ENCODE measurements at regions not wholly inside any gene's neighbourhood (a gene's known extent, or its start where the extent isn't known, plus 50 kb on each side); places are given as distances from the start of the nearest gene placed in this dataset.

GRCh38 chr11:11733246-11733747 lies 108.5 kb upstream of the USP47 start:
- H3K27ac ChIP-seq, result no peak overlapping the region
- TF ChIP-seq ZFX (IDR thresholded peaks at IDR 0.05; ENCODE audit: borderline replicate concordance), result no peak
- TF ChIP-seq, protein P1, sequence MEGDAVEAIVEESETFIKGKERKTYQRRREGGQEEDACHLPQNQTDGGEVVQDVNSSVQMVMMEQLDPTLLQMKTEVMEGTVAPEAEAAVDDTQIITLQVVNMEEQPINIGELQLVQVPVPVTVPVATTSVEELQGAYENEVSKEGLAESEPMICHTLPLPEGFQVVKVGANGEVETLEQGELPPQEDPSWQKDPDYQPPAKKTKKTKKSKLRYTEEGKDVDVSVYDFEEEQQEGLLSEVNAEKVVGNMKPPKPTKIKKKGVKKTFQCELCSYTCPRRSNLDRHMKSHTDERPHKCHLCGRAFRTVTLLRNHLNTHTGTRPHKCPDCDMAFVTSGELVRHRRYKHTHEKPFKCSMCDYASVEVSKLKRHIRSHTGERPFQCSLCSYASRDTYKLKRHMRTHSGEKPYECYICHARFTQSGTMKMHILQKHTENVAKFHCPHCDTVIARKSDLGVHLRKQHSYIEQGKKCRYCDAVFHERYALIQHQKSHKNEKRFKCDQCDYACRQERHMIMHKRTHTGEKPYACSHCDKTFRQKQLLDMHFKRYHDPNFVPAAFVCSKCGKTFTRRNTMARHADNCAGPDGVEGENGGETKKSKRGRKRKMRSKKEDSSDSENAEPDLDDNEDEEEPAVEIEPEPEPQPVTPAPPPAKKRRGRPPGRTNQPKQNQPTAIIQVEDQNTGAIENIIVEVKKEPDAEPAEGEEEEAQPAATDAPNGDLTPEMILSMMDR (IDR thresholded peaks at IDR 0.05), result no peak

GRCh38 chr11:11732116-11732515 lies 109.7 kb upstream of the USP47 start:
- no peak overlapping the region for H3K27ac ChIP-seq
- TF ChIP-seq ZFX (IDR thresholded peaks at IDR 0.05; ENCODE audit: borderline replicate concordance), result no peak
- TF ChIP-seq, protein P1 (IDR thresholded peaks at IDR 0.05), result no peak

- no peak overlapping the region for H3K27ac ChIP-seq
- TF ChIP-seq, protein P1 (IDR thresholded peaks at IDR 0.05), result no peak
- TF ChIP-seq ZFX (IDR thresholded peaks at IDR 0.05; ENCODE audit: borderline replicate concordance), result no peak
Measured at GRCh38 chr11:11731311-11732083, 109.7 kb upstream of the GALNT18 start.

- TF ChIP-seq ZFX (IDR thresholded peaks at IDR 0.05; ENCODE audit: borderline replicate concordance), result no peak
- TF ChIP-seq, protein P1 (IDR thresholded peaks at IDR 0.05), result no peak
Measured at GRCh38 chr11:11728386-11728785, 106.6 kb upstream of the GALNT18 start.

GRCh38 chr11:11725438-11725837 lies 103.6 kb upstream of the GALNT18 start:
- H3K27ac ChIP-seq, result no peak overlapping the region
- TF ChIP-seq, protein P1 (IDR thresholded peaks at IDR 0.05), result no peak
- no peak for TF ChIP-seq ZFX (IDR thresholded peaks at IDR 0.05; ENCODE audit: borderline replicate concordance)

More at GRCh38 chr11:11728386-11728785, 106.6 kb upstream of the GALNT18 start:
- no peak overlapping the region for H3K27ac ChIP-seq

DNA sequence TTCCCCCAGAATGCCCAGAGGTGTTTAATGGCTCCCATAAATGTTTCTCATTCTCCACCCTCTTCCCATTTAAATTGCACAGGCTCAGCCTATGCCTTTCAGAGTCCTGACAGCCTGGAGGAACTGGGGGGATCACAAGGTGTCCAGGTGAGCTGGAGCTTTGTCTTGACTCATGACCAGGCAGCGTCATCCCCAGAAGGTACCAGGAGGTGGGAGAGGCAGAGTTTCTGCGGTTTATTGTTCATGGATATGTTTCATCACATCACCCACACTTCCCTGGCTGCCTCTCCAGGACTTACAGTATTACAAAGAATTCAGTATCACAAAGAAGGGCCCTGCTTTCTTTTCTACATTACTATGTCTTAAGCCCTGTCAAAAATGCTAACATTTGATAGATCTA lies 103.2 kb upstream of the GALNT18 start:
- TF ChIP-seq ZFX (IDR thresholded peaks at IDR 0.05; ENCODE audit: borderline replicate concordance), result no peak
- TF ChIP-seq, protein P1 (IDR thresholded peaks at IDR 0.05), result no peak
- no peak overlapping the region for H3K27ac ChIP-seq

- TF ChIP-seq ZFX (IDR thresholded peaks at IDR 0.05; ENCODE audit: borderline replicate concordance), result no peak
- TF ChIP-seq, protein P1 (IDR thresholded peaks at IDR 0.05), result no peak
- H3K27ac ChIP-seq, result no peak overlapping the region
Measured at GRCh38 chr11:11722861-11723260, 101.1 kb upstream of the GALNT18 start.
